ENCODE measurements at regions not wholly inside any gene's neighbourhood (a gene's known extent, or its start where the extent isn't known, plus 50 kb on each side); places are given as distances from the start of the nearest gene placed in this dataset.

DNA sequence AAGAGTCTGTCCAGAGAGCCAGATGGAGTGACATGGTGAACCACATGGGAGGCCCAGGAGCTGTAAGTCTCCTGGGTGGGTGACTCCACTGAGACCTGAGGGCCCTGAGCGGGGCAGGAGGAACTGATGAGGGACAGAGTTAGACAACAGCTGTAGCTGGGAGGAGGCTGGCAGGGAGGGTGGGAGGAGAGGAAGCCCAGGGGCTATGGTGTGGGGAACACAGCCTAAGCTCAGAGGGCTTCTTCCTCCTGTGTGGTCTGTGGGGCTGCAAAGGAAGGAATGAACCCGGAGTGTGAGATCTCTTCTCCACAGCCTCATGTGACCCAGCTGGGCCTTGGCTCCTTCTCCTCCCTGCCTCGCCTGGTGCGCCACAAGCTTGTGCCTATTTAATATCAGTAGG is 395.6 kb upstream of the HS6ST1 start:
- H3F3A ChIP-seq (ENCODE audit: insufficient read depth, low read depth) = no peaks in the 10 kb centered on the region
- H3K9me3 ChIP-seq (ENCODE audit: insufficient read depth, low read depth) = no peaks in the 10 kb centered on the region; the same call in 1 of the 2 replicates
- H3K4me1 ChIP-seq (replicated peaks; ENCODE audit: insufficient read depth) = no peaks in the 10 kb centered on the region
- intact Hi-C loops (cut with micrococcal nuclease; ENCODE audit: unreplicated experiment) = no loop called here
- no TSS peak for BruUV-seq (replicated peaks)
- CTCF ChIA-PET = no interaction called here
- no peak overlapping the region for H2AFZ ChIP-seq
- H3K4me2 ChIP-seq = no peak overlapping the region
- no peaks in the 10 kb centered on the region for H4K20me1 ChIP-seq (ENCODE audit: insufficient read depth)
- H3K36me3 ChIP-seq (ENCODE audit: low read depth) = no peaks in the 10 kb centered on the region
- peaks cover 32% of the 10 kb centered on the region for H3K27me3 ChIP-seq (ENCODE audit: insufficient read depth, low read depth)
- no peak for TF ChIP-seq CTCF (conservative IDR thresholded peaks at IDR 0.05)
- no peak for TF ChIP-seq EZH2 (IDR thresholded peaks at IDR 0.05; ENCODE audit: low read depth)
- no peaks in the 10 kb centered on the region for H3K9me2 ChIP-seq (ENCODE audit: insufficient read depth)
- POLR2A ChIA-PET (ENCODE audit: unreplicated experiment) = no interaction called here
- H3K4me3 ChIP-seq = no peak overlapping the region
- H3K27ac ChIP-seq = no peak overlapping the region
- DNase-seq = no peak
- no peaks in the 10 kb centered on the region for H3K79me2 ChIP-seq (ENCODE audit: low read depth)

GRCh38 chr2:128714851-128715312 is 396.2 kb upstream of the HS6ST1 start:
- H3K79me2 ChIP-seq (ENCODE audit: low read depth) = no peaks in the 10 kb centered on the region
- H3F3A ChIP-seq (ENCODE audit: insufficient read depth, low read depth) = no peaks in the 10 kb centered on the region
- H3K4me3 ChIP-seq = no peak overlapping the region
- no peak overlapping the region for H2AFZ ChIP-seq
- ChIA-PET POLR2A (ENCODE audit: unreplicated experiment) (no interaction called here), CTCF (no interaction called here)
- H3K4me2 ChIP-seq = no peak overlapping the region
- TF ChIP-seq CTCF (conservative IDR thresholded peaks at IDR 0.05) (0 out of 2 replicates have a peak, but pooled peaks have one; percentile 33), EZH2 (IDR thresholded peaks at IDR 0.05; ENCODE audit: low read depth) (no peak)
- H3K4me1 ChIP-seq (replicated peaks; ENCODE audit: insufficient read depth) = no peaks in the 10 kb centered on the region
- no peaks in the 10 kb centered on the region for H3K36me3 ChIP-seq (ENCODE audit: low read depth)
- peaks cover 32% of the 10 kb centered on the region for H3K27me3 ChIP-seq (ENCODE audit: insufficient read depth, low read depth)
- H4K20me1 ChIP-seq (ENCODE audit: insufficient read depth) = no peaks in the 10 kb centered on the region
- no peaks in the 10 kb centered on the region; the same call in 1 of the 2 replicates for H3K9me3 ChIP-seq (ENCODE audit: insufficient read depth, low read depth)
- BruUV-seq (replicated peaks) = no TSS peak
- no peak for DNase-seq
- intact Hi-C loops (cut with micrococcal nuclease; ENCODE audit: unreplicated experiment) = no loop called here
- no peaks in the 10 kb centered on the region for H3K9me2 ChIP-seq (ENCODE audit: insufficient read depth)
- H3K27ac ChIP-seq = no peak overlapping the region

- Histone ChIP-seq H3K9me3 (ENCODE audit: insufficient read depth, low read depth) (no peaks in the 10 kb centered on the region), H4K20me1 (ENCODE audit: insufficient read depth) (no peaks in the 10 kb centered on the region), H2AFZ (no peak overlapping the region), H3K79me2 (ENCODE audit: low read depth) (no peaks in the 10 kb centered on the region), H3K9me2 (ENCODE audit: insufficient read depth) (no peaks in the 10 kb centered on the region), H3K4me2 (no peak overlapping the region), H3K4me1 (replicated peaks; ENCODE audit: insufficient read depth) (no peaks in the 10 kb centered on the region), H3K4me3 (no peak overlapping the region), H3K27me3 (ENCODE audit: insufficient read depth, low read depth) (peaks cover 32% of the 10 kb centered on the region), H3K27ac (no peak overlapping the region), H3K36me3 (ENCODE audit: low read depth) (no peaks in the 10 kb centered on the region), H3F3A (ENCODE audit: insufficient read depth, low read depth) (no peaks in the 10 kb centered on the region)
- no peak for TF ChIP-seq CTCF (conservative IDR thresholded peaks at IDR 0.05)
- no peak for TF ChIP-seq EZH2 (IDR thresholded peaks at IDR 0.05; ENCODE audit: low read depth)
- DNase-seq = no peak
- POLR2A ChIA-PET (ENCODE audit: unreplicated experiment) = no interaction called here
- CTCF ChIA-PET = no interaction called here
- intact Hi-C loops (cut with micrococcal nuclease; ENCODE audit: unreplicated experiment) = no loop called here
- BruUV-seq (replicated peaks) = no TSS peak
Observed at GRCh38 chr2:128715360-128715759, 396.7 kb upstream of the HS6ST1 start.
